HCT116 (cell line): ENCODE measurements at regions not wholly inside any gene's neighbourhood (a gene's known extent, or its start where the extent isn't known, plus 50 kb on each side); places are given as distances from the start of the nearest gene placed in this dataset.

Experiments used
- ATAC-seq: fragments of 200-7000 bp; cut with Tn5 transposase; 2 replicates; pipeline ENCODE4 v1.9.1; 2020; ENCODE audit warnings: mild to moderate bottlenecking, moderate library complexity
- BruUV-seq: library from RNA; stranded (reverse); fragments of 400-500 nt; replicated peaks from 2 replicates; lab custom pipeline; 2021; lab: Mats Ljungman, UMichigan
- CTCF ChIA-PET: fragments of 300-600 bp; sonication (Branson Sonifier 250); formaldehyde crosslinking; loops from one replicate; lab custom pipeline; 2021; ENCODE audit warnings: antibody characterized with exemption; lab: Charles Lee
- POLR2A ChIA-PET: fragments of 300-600, 350-600 bp; sonication (Branson Sonifier 250); formaldehyde crosslinking; loops from one replicate; lab custom pipeline; 2021; ENCODE audit warnings: antibody characterized with exemption; lab: Charles Lee
- RAD21 ChIA-PET, 2 experiments: fragments of 300-600 bp; sonication (Branson Sonifier 250); formaldehyde crosslinking; loops; one replicate each; lab custom pipeline; 2023; ENCODE audit warnings: low total read pairs in 2 of 2; ENCODE audit not compliant: uncharacterized antibody in 2 of 2, unreplicated experiment in 2 of 2, low non-redundant PET in 1 of 2; lab: Charles Lee
- DNase-seq: peaks from one replicate; pipeline ENCODE4 v3.0.0-alpha.2; 2010; ENCODE audit warnings: low read depth, low spot score
- H2AFZ ChIP-seq: fragments of 200-600 bp; shearing (Covaris generic), sonication (generic); 2 replicates; pipeline ENCODE4 v1.6.1; 2017; ENCODE audit warnings: low read depth, mixed run types, mixed read lengths, antibody characterized with exemption, low read length; ENCODE audit not compliant: poor library complexity, severe bottlenecking
- H3K27ac ChIP-seq: 2 replicates; pipeline ENCODE4 v1.5.1; 2012; ENCODE audit warnings: low read depth, low read length
- H3K27me3 ChIP-seq: fragments of 200-600 bp; sonication (generic); 2 replicates; pipeline ENCODE4 v1.6.1; 2016; ENCODE audit warnings: mixed run types, low read length, mixed read lengths; ENCODE audit not compliant: insufficient read depth
- H3K36me3 ChIP-seq, 2 experiments: fragments of 200-500 bp in 1 of 2; fragments of 200-600 bp in 1 of 2; sonication (Bioruptor generic) in 1 of 2; sonication (generic) in 1 of 2; 2 replicates each; pipeline versions ENCODE4 v1.5.1 to v1.6.1; 2014 to 2016; ENCODE audit warnings: low read length in 2 of 2, inconsistent platforms in 1 of 2, mixed read lengths in 1 of 2, mixed run types in 1 of 2; ENCODE audit not compliant: insufficient read depth in 2 of 2, control insufficient read depth in 1 of 2
- H3K4me1 ChIP-seq, 2 experiments: fragments of 200-600 bp in 1 of 2; sonication (generic) in 1 of 2; 2 replicates each; pipeline versions ENCODE4 v1.5.1 to v1.6.1; 2012 to 2017; ENCODE audit warnings: low read length in 2 of 2, inconsistent platforms in 1 of 2, mild to moderate bottlenecking in 1 of 2, mixed read lengths in 1 of 2, mixed run types in 1 of 2, moderate library complexity in 1 of 2; ENCODE audit not compliant: insufficient read depth in 2 of 2, control insufficient read depth in 1 of 2
- H3K4me2 ChIP-seq: fragments of 200-600 bp; sonication (generic); 2 replicates; pipeline ENCODE4 v1.6.1; 2017; ENCODE audit warnings: mixed run types, low read length, mixed read lengths
- H3K4me3 ChIP-seq, 2 experiments: fragments of 200-600 bp in 1 of 2; sonication (generic) in 1 of 2; replicated peaks in 1 of 2; 2 replicates each; pipeline ENCODE4 v1.5.1; 2011 to 2016; ENCODE audit warnings: low read length in 2 of 2, control low read depth in 1 of 2, low read depth in 1 of 2, mild to moderate bottlenecking in 1 of 2, mixed read lengths in 1 of 2, mixed run types in 1 of 2
- H3K79me2 ChIP-seq: fragments of 200-600 bp; sonication (generic); 2 replicates; pipeline ENCODE4 v1.6.1; 2017; ENCODE audit warnings: mild to moderate bottlenecking, mixed run types, low read length, moderate library complexity, mixed read lengths; ENCODE audit not compliant: insufficient read depth
- H3K9ac ChIP-seq: fragments of 200-600 bp; sonication (generic); 2 replicates; pipeline ENCODE4 v1.6.1; 2016; ENCODE audit warnings: low read length, mixed read lengths
- H3K9me2 ChIP-seq: fragments of 200-600 bp; sonication (generic), shearing (Covaris generic); 2 replicates; pipeline ENCODE4 v1.6.1; 2017; ENCODE audit warnings: mixed run types, mild to moderate bottlenecking, moderate library complexity; ENCODE audit not compliant: insufficient read depth
- H3K9me3 ChIP-seq, 2 experiments: fragments of 200-500 bp in 1 of 2; fragments of 200-600 bp in 1 of 2; sonication (Bioruptor generic) in 1 of 2; sonication (generic) in 1 of 2; 2 replicates each; pipeline ENCODE4 v1.6.1; 2014 to 2017; ENCODE audit warnings: low read length in 2 of 2, mixed read lengths in 2 of 2, inconsistent platforms in 1 of 2, low read depth in 1 of 2, mild to moderate bottlenecking in 1 of 2, mixed run types in 1 of 2, moderate library complexity in 1 of 2; ENCODE audit not compliant: control insufficient read depth in 1 of 2, insufficient read depth in 1 of 2
- H4K20me1 ChIP-seq: fragments of 200-600 bp; sonication (generic), shearing (Covaris generic); 2 replicates; pipeline ENCODE4 v1.6.1; 2017; ENCODE audit warnings: mixed run types, mild to moderate bottlenecking, moderate library complexity; ENCODE audit not compliant: insufficient read depth
- EGR1 ChIP-seq: IDR thresholded peaks from 2 replicates; pipeline ENCODE4 v1.6.1; 2012; ENCODE audit warnings: low read depth
- ELF1 ChIP-seq: IDR thresholded peaks from 2 replicates; pipeline ENCODE4 v1.6.1; 2012; ENCODE audit warnings: low read depth, borderline replicate concordance
- EZH2 ChIP-seq: fragments of 200-600 bp; sonication (generic); IDR thresholded peaks from 2 replicates; pipeline ENCODE4 v1.6.1; 2017; ENCODE audit warnings: antibody characterized with exemption, mixed run types
- EZH2phosphoT487 ChIP-seq: fragments of 200-600 bp; IDR thresholded peaks from 2 replicates; pipeline ENCODE4 v1.6.1; 2018; ENCODE audit warnings: antibody characterized with exemption, borderline replicate concordance
- FOSL1 ChIP-seq: IDR thresholded peaks from 2 replicates; pipeline ENCODE4 v1.6.1; 2012; ENCODE audit warnings: low read depth
- JUND ChIP-seq: IDR thresholded peaks from 2 replicates; pipeline ENCODE4 v1.6.1; 2012
- POLR2A ChIP-seq: IDR thresholded peaks from 2 replicates; pipeline ENCODE4 v1.7.0; 2011; ENCODE audit warnings: borderline replicate concordance; ENCODE audit not compliant: insufficient read depth, insufficient read length; ENCODE audit errors: extremely low read depth
- POLR2AphosphoS5 ChIP-seq: IDR thresholded peaks from 2 replicates; pipeline ENCODE4 v1.6.1; 2011; ENCODE audit warnings: mild to moderate bottlenecking, low read depth, low read length, moderate library complexity
- RAD21 ChIP-seq: IDR thresholded peaks from 2 replicates; pipeline ENCODE4 v1.6.1; 2012; ENCODE audit warnings: low read depth, mild to moderate bottlenecking
- SIN3A ChIP-seq: IDR thresholded peaks from 2 replicates; pipeline ENCODE4 v1.6.1; 2012; ENCODE audit warnings: low read depth
- SP1 ChIP-seq: IDR thresholded peaks from 2 replicates; pipeline ENCODE4 v1.6.1; 2012; ENCODE audit warnings: low read depth
- SRF ChIP-seq: IDR thresholded peaks from 2 replicates; pipeline ENCODE4 v1.6.1; 2012; ENCODE audit warnings: low read depth
- TCF7L2 ChIP-seq: IDR thresholded peaks from 2 replicates; pipeline ENCODE4 v1.7.0; 2011; ENCODE audit warnings: borderline replicate concordance, inconsistent platforms; ENCODE audit not compliant: insufficient read depth, insufficient read length; ENCODE audit errors: extremely low read depth
- YY1 ChIP-seq: IDR thresholded peaks from 2 replicates; pipeline ENCODE4 v1.6.1; 2011; ENCODE audit warnings: low read length, low read depth, moderate library complexity, mild to moderate bottlenecking; ENCODE audit not compliant: insufficient replicate concordance; ENCODE audit errors: extremely low read depth
- ZFX ChIP-seq: fragments of 450-650 bp; IDR thresholded peaks from 2 replicates; pipeline ENCODE4 v1.6.1; 2017
- intact Hi-C: fragments of 100-400 bp; cut with micrococcal nuclease; formaldehyde crosslinking; loops from 2 replicates; pipeline ENCODE4 v1.10.0; 2022
- TF ChIP-seq, protein P1 (sequence below): IDR thresholded peaks from 2 replicates; pipeline ENCODE4 v1.6.1; 2011; ENCODE audit warnings: mild to moderate bottlenecking, low read length, moderate library complexity; ENCODE audit not compliant: insufficient replicate concordance; ENCODE audit errors: extremely low read depth
- TF ChIP-seq, protein P2 (sequence below): IDR thresholded peaks from 2 replicates; pipeline ENCODE4 v1.6.1; 2012
- TF ChIP-seq, protein P3 (sequence below): IDR thresholded peaks from 2 replicates; pipeline ENCODE4 v1.6.1; 2012
- TF ChIP-seq, protein P4 (sequence below): IDR thresholded peaks from 2 replicates; pipeline ENCODE4 v1.6.1; 2012; ENCODE audit warnings: low read depth

DNA sequence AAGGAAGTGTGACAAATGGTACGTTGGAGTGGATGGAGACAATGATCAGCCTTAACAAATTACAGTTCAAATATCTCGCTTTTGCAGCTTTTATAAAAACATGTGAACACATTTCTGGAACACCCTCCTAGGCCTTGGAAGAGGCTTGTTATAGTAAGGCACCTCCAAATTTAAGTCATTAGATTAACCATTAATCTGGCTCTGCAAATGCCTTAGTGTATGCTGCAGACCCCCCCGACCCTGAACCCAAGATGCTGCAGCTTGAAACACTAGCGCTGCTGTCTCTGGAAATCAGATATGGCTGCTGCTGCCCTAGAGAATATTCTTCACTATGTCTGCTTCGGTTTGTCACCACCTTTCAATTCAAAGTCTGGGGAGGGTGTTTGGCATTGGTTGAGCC is 196.4 kb downstream of the MIS18A start:
- H3K9me3 ChIP-seq, result no peaks in the 10 kb centered on the region
- no TSS peak for BruUV-seq
- H3K4me3 ChIP-seq, result no peak overlapping the region
- no peaks in the 10 kb centered on the region for H3K9me2 ChIP-seq
- H3K4me2 ChIP-seq, result no peak overlapping the region
- no peak overlapping the region for H3K9ac ChIP-seq
- H3K27ac ChIP-seq, result no peak overlapping the region
- H4K20me1 ChIP-seq, result no peaks in the 10 kb centered on the region; the same call in 1 of the 2 replicates
- POLR2A ChIA-PET, result no interaction called here
- intact Hi-C loops, result no loop called here
- H3K4me1 ChIP-seq, result no peaks in the 10 kb centered on the region
- TF ChIP-seq RAD21, result no peak
- no peak for TF ChIP-seq EZH2
- no peak for TF ChIP-seq JUND
- no peak for TF ChIP-seq TCF7L2
- TF ChIP-seq, protein P1, sequence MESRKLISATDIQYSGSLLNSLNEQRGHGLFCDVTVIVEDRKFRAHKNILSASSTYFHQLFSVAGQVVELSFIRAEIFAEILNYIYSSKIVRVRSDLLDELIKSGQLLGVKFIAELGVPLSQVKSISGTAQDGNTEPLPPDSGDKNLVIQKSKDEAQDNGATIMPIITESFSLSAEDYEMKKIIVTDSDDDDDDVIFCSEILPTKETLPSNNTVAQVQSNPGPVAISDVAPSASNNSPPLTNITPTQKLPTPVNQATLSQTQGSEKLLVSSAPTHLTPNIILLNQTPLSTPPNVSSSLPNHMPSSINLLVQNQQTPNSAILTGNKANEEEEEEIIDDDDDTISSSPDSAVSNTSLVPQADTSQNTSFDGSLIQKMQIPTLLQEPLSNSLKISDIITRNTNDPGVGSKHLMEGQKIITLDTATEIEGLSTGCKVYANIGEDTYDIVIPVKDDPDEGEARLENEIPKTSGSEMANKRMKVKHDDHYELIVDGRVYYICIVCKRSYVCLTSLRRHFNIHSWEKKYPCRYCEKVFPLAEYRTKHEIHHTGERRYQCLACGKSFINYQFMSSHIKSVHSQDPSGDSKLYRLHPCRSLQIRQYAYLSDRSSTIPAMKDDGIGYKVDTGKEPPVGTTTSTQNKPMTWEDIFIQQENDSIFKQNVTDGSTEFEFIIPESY, result no peak
- TF ChIP-seq SP1, result no peak
- no peak for TF ChIP-seq ELF1
- TF ChIP-seq POLR2AphosphoS5, result no peak
- no peak for TF ChIP-seq EZH2phosphoT487
- TF ChIP-seq FOSL1, result no peak
- no peak for TF ChIP-seq YY1
- TF ChIP-seq, protein P2, sequence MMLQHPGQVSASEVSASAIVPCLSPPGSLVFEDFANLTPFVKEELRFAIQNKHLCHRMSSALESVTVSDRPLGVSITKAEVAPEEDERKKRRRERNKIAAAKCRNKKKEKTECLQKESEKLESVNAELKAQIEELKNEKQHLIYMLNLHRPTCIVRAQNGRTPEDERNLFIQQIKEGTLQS, result no peak
- TF ChIP-seq, protein P3, sequence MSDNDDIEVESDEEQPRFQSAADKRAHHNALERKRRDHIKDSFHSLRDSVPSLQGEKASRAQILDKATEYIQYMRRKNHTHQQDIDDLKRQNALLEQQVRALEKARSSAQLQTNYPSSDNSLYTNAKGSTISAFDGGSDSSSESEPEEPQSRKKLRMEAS, result no peak
- TF ChIP-seq POLR2A, result no peak
- no peak for TF ChIP-seq SIN3A
- TF ChIP-seq EGR1, result no peak
- TF ChIP-seq SRF, result no peak
- TF ChIP-seq, protein P4, sequence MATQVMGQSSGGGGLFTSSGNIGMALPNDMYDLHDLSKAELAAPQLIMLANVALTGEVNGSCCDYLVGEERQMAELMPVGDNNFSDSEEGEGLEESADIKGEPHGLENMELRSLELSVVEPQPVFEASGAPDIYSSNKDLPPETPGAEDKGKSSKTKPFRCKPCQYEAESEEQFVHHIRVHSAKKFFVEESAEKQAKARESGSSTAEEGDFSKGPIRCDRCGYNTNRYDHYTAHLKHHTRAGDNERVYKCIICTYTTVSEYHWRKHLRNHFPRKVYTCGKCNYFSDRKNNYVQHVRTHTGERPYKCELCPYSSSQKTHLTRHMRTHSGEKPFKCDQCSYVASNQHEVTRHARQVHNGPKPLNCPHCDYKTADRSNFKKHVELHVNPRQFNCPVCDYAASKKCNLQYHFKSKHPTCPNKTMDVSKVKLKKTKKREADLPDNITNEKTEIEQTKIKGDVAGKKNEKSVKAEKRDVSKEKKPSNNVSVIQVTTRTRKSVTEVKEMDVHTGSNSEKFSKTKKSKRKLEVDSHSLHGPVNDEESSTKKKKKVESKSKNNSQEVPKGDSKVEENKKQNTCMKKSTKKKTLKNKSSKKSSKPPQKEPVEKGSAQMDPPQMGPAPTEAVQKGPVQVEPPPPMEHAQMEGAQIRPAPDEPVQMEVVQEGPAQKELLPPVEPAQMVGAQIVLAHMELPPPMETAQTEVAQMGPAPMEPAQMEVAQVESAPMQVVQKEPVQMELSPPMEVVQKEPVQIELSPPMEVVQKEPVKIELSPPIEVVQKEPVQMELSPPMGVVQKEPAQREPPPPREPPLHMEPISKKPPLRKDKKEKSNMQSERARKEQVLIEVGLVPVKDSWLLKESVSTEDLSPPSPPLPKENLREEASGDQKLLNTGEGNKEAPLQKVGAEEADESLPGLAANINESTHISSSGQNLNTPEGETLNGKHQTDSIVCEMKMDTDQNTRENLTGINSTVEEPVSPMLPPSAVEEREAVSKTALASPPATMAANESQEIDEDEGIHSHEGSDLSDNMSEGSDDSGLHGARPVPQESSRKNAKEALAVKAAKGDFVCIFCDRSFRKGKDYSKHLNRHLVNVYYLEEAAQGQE, result no peak
- no peak for TF ChIP-seq ZFX
- H3K36me3 ChIP-seq, result no peaks in the 10 kb centered on the region
- RAD21 ChIA-PET, result no interaction called here
- no peak for ATAC-seq
- no peak for DNase-seq
- CTCF ChIA-PET, result no interaction called here
- H3K27me3 ChIP-seq, result peaks cover 51% of the 10 kb centered on the region
- no peak overlapping the region for H2AFZ ChIP-seq
- H3K79me2 ChIP-seq, result no peaks in the 10 kb centered on the region
